GM21576 (cell line): ENCODE measurements at regions not wholly inside any gene's neighbourhood (a gene's known extent, or its start where the extent isn't known, plus 50 kb on each side); places are given as distances from the start of the nearest gene placed in this dataset.
A peak's percentile ranks its signal among the peaks of the same experiment; 100 is the strongest.
"Not testable (repeated sequence)": the region's sequence is repeated elsewhere in the genome, so short reads cannot be mapped to it uniquely, and the experiment has no call there.

Experiments used
- ATAC-seq: cut with Tn5 transposase; IDR thresholded peaks from one replicate; pipeline ENCODE4 v1.9.1; 2021; ENCODE audit warnings: mild to moderate bottlenecking, moderate library complexity; ENCODE audit not compliant: unreplicated experiment

GRCh38 chr11:86861810-86862209 lies 61.5 kb downstream of the PRSS23 start:
- no peak for ATAC-seq

- ATAC-seq: no peak
Observed at GRCh38 chr11:86863476-86863875, 63.1 kb downstream of the PRSS23 start.

GRCh38 chr11:86865436-86865835 lies 65.1 kb downstream of the PRSS23 start:
- ATAC-seq: no peak

- no peak for ATAC-seq
Observed at GRCh38 chr11:86869531-86869930, 69.2 kb downstream of the PRSS23 start.

GRCh38 chr11:86869966-86870570 lies 69.7 kb downstream of the PRSS23 start:
- ATAC-seq: peak; percentile 75

- ATAC-seq: no peak
Observed at GRCh38 chr11:86873573-86874083, 73.3 kb downstream of the PRSS23 start.

GRCh38 chr11:86874304-86875056 lies 74.1 kb downstream of the PRSS23 start:
- ATAC-seq: no peak

- ATAC-seq: no peak
Observed at GRCh38 chr11:86876716-86877234, 76.4 kb downstream of the PRSS23 start.

GRCh38 chr11:86877503-86877902 lies 77.2 kb downstream of the PRSS23 start:
- no peak for ATAC-seq

- not testable (repeated sequence) for ATAC-seq
Observed at GRCh38 chr11:86879241-86879640, 76.0 kb downstream of the FZD4 start.

- no peak for ATAC-seq
Observed at GRCh38 chr11:86885311-86885710, 69.9 kb downstream of the FZD4 start.

- ATAC-seq: no peak
Observed at GRCh38 chr11:86888164-86889000, 66.8 kb downstream of the FZD4 start.

GRCh38 chr11:86889001-86889341 lies 66.2 kb downstream of the FZD4 start:
- no peak for ATAC-seq

- no peak for ATAC-seq
Observed at GRCh38 chr11:86891036-86891435, 64.2 kb downstream of the FZD4 start.

GRCh38 chr11:86893235-86893634 lies 62.0 kb downstream of the FZD4 start:
- ATAC-seq: no peak
